GM19025 (cell line): ENCODE measurements at regions not wholly inside any gene's neighbourhood (a gene's known extent, or its start where the extent isn't known, plus 50 kb on each side); places are given as distances from the start of the nearest gene placed in this dataset.

Experiments used
- ATAC-seq: cut with Tn5 transposase; IDR thresholded peaks from one replicate; pipeline ENCODE4 v1.9.1; 2021; ENCODE audit warnings: mild to moderate bottlenecking, low read depth, moderate library complexity; ENCODE audit not compliant: unreplicated experiment

DNA sequence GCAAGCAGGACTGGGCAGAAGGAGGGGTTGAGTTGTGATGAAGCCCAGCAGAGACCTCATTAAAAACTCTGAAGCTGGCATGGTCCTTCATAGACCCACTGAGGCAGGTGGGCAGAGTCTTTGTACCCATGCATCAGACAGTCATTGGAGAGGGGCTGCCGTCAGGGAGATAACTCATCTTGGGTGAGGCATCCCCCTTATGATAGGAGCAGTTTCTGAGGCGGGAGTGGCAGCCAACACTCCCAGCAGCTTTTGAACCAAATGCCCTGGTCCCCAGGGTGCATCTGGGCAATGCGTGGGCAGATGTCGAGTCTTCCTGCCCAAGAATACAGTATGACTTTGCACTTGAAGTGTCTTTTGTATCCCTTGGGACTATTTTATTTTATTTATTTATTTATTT lies 68.1 kb downstream of the HTR5A start:
- no peak for ATAC-seq

DNA sequence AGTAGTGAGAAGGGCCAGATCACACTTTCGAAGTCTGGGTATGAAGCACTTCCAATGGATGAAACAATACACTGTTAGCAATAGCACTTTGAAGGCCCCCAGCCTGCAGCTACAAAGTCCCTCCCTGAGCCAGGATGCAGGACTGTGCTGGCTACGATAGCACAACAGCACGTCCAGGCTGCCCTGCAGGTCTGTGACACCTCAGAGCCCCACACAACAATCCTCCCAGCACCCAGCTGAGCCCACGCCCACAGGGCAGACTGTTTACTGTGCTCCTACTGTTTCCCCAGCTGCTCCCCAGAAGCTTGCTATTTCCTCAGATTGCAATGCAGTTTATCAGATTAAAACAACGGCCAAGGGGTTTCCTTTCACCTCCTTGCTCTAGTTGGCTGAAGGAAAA lies 71.4 kb downstream of the HTR5A start:
- no peak for ATAC-seq

DNA sequence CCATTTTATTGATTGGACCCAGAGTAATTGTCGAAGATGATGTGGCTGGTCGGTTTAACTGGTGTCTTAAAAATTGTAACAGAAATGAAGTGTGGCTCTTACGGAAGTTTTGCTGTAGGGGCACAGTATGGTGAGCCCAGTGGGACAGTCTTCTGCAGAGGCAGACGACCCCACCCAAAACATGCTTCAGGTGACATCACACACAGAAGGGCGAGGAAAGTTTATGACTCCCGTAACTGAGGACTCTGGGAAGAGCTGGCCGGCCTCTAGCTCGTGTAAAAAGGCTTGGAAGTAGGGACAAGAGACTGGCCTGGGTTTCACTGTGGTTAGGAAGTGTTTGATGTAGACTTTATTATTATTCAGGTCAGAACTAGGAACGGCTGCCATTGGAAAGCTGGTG lies 73.3 kb downstream of the HTR5A start:
- no peak for ATAC-seq

DNA sequence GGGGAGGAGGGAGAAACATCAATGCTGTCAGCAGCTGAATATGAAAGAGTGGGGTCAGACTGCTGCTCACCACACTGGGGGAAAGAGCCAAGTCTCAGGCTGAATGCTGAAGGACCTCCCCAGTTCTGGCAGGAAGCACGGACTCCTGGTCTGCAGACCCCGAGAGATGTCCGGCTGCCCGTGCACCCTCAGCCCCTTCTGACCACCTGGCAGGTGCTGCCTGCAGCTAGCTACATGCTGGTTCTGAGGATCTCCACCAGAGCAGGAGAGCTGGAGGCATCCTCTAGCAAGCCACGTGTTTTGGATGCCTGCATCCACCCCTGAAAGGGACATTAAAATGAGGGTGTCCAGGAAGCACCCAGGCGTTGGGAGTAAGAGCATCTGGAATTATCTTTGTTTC lies 74.2 kb downstream of the HTR5A start:
- no peak for ATAC-seq

DNA sequence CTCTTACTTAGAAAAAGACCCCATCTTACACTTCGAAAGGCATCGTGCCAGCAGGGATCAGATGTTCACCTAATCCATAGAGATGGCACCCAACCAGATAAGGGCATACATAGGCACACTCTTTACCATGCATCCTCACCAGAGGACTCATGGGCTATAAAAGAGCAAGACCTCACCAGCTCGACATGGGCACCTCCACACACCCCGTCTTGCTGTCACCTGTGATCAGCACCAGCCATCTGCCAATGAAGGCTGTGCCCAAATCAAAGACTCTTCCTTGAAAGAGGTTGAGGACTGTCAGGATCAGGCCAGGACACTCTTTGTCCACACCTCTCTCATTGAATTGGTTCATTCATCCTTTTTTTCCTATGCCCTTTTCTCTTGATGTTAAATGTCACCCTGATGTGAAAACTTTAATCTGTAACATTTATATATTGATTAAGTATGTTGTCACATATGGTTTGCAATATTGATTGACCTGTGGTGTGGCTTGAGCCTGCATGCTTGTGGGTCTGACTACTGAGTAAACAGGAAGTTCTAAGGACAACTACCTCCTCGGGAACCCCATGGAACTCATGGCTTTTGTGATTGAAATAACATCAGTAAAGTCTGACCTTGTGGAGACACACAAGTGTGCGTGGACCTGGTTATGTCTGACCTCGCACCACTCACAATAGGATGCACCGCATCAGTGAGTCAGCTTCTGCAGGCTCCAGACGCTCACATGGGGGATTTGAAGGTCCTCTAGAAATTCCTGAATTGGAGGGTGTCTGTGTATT lies 75.5 kb downstream of the HTR5A start:
- no peak for ATAC-seq

DNA sequence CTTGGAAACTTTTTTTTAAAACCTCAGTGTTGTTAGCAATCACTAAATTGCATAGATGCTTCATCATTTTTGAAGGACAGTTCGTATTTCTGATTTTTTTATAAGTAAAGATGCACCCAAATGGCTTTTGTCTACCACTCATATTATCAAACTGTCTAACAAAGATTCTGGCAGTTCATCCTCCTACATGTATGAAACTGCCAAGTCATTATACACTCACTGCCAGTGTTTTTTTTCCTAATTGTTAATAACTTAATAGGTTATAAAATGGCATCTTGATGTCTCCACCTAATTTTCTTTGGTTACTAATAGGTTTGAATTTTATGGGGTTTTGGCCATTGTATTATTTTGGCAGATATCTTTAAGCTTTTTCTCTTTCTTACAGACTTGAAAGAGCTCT lies 77.0 kb downstream of the HTR5A start:
- no peak for ATAC-seq

DNA sequence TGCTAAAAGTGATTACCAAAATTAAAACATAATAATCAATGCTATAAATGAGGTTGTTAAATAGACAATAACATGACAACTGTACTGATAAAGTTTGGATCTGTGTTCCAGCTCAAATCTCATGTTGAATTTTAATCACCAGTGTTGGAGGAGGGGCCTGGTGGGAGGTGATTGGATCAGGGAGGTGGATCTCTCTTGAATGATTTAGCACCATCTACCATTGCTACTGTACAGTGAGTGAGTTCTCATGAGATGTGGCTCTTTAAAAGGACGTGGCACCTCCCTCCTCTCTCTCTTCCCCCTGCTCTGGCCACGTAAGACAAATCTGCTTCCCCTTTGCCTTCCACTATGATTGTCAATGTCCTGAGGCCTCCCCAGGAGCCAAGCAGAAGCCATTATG lies 77.5 kb downstream of the HTR5A start:
- ATAC-seq, result no peak

DNA sequence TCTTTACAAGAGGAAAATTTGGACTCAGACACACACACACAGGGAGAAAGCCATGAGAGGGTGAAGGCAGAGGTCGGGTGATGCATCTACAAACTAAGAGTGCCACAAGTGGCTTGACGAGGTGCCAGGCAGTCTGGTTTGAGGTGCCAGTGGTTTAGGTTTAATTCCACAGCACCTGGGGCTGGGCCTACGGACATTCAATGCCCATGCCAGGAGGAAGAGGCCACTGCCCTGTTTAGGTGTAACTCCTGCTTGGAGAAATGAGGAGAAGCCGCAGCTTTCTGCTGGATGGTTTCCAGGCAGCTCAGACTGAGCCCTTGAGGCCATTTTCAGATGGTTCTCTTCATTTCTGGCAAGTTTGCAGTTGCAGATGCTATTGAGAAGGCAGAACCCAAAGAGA lies 83.6 kb downstream of the HTR5A start:
- no peak for ATAC-seq

DNA sequence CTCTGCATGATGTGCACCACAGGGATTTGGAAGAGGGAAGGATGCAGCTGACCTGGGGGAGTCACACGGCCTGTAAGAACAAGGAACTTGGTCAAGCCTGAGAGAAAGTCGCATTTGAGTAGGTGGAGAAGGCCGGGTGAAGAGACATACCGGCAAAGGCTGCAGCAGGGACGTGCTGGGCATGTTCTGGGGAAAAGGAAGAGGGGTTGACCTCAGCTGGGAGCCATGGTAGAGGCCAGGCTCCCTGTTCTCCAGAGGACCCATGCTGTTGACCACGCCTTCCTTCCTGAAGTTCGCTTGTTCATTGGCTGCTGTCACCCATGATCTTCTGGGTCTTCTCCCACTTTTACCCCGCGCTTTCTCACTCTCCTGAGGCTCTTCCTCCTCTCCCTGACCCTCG lies 84.5 kb downstream of the HTR5A start:
- no peak for ATAC-seq

DNA sequence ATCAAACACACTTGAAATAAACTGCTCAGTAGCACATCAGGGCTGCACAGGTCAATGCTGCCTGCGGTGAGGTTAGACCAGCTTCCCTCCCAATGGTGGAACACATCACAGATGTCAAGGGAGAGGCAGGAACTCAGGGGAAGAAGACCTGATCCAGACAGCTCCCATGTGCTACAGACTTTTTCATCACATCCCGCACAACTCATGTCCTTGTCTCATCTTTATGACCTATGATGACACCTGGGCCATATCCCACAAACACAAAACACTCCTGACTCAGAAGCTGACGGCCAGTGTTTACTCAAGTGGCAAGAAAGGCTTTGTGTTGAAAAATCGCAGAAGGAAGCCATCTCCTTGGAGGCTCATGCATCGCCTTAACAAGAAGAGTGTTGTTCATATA lies 91.6 kb downstream of the HTR5A start:
- no peak for ATAC-seq

DNA sequence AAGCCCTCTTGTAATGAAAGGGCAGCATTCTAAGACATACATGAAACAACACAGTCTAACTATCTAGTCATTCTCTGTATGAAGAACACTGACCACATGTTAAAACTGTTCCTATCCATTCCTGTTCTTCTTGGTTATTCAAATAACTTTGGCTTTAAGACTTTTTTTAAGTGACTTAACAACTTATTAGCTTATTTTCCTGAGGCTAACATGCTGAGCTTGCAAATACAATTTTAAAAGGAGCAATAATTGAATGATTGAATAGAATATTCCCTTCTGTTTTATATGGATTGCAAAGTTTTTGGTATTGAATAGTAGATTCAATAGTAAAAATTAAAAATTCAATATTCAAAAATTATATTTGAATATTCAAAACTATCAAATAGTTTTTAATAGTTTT lies 92.3 kb downstream of the HTR5A start:
- no peak for ATAC-seq

DNA sequence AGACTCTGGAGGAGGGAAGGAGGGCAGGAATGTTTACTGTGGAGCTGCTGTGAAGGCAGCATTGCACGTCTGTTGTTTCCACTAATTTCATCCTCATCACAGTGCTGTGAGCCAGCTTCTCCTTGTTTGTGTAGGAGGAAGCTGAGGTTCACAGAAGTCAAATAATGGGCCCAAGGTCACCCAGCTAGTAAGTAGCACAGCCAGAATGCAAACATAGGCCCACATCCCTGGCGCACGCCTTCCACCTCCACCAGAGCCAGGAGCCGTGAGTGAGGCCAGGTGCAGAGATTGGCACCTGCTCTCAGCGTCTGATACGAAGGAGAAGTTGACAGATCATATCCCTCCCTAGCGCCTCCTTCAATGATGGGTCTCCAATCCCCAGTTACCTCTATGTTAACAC lies 93.6 kb downstream of the HTR5A start:
- no peak for ATAC-seq

DNA sequence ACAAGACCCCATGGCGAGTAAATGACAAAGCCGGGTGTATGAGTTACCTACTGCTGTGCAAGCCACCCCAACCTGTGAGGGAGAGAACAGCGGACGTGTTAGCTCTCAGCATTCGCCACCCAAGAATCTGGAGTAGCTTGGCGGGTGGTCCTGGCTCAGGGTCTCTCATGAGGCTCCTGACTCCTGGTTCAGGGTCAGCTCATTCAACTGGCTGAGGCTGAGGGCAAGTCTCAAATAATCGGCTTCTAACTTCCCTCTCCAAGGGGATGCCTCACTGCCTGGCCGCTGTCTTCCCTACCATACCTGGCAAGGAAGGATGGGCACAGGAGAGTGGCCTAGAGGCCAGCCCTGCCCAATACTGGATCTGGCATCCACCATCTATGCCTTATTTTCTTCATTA lies 94.2 kb downstream of the HTR5A start:
- ATAC-seq, result no peak

DNA sequence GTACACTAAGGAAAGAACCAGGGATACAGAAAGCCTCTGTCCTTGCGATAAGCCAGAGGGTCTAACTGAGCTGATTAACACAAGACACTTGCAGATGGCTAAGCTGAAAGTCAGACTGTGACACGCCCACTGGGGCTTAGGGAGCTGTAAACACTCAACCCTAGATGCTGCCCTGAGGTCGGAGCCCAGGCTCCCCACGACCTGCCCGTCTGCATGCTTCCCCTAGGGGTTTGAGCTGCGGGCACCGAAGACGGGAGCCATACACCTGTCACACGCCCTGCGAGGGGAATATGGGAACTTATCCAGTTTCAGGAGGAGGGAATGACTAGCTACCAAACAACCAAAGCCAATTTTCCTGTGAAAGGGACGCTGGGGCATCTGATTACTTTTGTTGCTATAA lies 96.0 kb downstream of the HTR5A start:
- no peak for ATAC-seq

DNA sequence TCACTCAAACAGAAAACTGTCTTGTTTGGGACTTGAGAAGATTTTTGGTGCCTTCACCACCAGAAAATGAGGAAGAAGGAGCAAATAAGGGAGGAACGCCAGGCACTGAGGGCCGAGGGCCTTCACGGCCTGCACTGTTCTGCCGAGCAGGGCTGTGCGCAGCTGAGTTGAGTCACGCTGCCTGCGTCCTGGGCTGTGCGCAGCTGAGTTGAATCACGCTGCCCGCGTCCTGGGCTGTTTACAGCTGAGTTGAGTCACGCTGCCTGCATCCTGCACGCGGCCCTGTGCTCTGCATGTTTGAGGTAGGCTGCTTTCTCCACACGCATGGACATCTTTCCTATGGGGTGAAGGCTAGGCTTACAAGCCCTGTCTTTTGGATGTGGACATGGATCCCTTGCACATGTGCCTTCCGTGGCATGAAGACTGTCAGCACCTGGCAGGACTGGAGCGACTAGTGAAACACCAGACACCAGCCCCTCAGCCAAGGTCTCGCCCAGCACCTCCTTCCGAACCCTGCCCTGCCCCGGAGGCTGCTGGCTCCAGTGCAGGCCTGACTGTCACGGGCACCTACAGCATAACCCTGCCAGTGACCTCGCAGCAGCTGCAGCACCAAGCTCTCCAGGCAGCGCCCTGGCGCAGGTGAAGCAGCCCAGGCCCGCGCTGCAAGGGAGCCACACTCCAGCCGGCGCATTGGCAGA lies 96.7 kb downstream of the HTR5A start:
- ATAC-seq, result no peak

DNA sequence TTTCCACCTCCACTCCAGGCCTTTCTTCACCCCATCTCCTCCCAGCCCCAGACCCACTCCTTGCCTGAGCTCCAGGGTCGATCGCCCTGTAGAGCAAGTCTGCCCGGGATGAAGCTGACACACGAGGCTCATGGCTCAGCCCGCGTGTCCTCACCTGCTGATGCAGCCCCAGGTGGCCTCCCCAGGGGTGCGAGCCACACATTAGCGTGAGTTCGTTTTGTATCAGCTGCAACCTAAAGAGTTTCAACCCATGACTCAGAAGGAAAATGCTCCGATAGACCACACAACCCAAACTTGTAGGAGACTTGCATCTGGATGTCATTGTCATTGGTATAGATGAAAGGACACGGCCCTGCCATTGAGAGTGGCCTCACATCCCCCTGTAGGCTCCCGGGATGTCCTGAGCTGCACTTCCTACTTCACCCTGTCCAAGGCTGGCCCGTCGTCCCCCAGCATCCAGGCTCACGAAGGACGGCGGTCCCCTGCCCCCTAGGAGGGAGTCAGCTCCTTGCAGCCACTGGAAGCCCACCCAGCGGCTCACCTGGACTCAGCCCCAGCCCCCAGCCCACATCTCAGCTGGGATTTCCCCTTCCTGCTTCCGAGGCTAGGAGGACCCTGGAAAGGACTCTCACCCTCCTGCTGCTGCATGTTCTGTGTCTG lies 97.7 kb downstream of the HTR5A start:
- no peak for ATAC-seq

DNA sequence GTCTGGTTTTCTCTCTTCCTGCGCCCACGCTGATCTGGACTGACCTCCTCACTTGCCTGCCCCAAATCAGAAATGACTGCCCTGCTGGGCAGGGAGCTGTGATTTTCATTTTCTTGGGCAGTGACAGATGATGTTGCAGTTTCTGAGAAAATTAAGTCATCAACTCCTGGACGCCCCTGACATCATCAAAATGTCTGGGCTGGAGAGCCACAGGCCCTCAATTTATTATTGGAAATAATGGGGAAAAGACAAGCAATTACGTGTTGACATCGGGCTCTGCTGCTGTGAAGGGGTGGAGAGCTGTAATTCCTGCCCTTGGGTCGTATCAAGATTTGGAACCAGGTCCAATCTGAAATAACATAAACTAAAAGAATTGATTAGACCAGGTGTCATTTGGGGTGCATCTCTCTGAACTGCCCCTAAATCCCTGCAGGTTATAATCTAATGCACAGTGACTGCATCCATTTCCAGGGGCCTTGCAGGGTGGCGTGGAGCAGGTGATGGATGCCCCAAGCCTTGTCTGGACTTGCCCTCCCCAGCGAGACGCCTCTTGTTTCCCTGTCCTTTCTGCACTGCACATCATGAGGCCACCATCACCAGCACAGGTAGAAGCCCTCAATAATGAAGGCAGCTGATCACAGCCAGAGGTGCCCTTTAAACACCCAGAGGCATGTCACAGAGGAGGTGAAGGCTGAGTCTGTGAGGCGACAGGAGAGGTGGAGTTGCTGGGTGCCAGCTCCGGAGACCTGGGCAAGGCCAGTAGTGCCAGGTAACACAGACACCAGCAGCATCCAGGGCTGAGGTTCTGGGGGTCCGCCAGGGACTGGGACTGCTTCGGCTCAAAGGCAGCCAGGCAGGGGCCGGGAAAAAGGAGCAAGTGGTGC lies 98.7 kb downstream of the HTR5A start:
- no peak for ATAC-seq

DNA sequence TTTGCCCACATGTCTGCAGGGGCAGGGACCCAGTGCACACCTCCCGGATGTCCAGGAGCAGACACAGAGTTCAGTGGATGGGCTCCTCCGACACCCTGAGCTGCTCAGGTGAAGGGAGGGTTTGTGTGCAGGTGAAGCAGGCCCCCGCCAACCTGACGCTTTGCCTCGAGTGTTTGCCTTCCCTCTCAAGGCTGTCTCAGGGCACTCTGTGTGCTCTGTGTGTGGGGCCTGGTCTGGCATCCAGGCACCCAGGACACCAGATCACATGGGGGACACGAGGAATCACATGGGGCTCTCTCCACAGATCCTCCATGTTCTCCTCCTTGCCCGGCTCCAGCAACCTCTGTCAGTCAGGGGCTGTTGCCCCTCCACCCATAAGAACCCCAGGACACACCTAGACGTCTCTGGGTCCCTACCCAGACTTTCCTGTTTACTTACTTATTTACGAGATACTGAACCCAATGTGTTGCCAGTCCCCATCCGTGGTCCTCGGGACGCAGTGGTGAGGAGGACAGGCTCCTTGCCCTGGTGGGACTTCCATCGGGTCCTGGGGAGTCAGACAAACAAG lies 99.5 kb downstream of the HTR5A start:
- ATAC-seq, result no peak

DNA sequence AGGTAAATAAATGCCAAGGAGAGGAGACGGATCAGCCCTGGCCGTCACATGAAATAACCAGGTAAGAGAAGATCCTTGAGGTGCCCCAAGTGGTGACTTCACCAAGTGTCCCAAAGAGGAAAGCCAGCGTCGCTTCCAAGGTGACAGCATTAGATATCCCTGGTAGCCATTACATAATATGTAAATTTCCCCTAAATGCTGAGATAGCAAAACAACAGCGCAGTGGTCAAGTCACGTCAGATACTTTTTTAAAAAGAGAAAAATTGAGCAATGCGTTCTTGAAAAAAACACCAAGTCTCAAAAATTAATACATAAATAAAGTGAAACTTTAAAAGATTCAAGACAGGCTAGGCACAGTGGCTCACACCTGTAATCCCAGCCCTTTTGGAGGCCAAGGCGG lies 100.2 kb downstream of the HTR5A start:
- ATAC-seq, result no peak

DNA sequence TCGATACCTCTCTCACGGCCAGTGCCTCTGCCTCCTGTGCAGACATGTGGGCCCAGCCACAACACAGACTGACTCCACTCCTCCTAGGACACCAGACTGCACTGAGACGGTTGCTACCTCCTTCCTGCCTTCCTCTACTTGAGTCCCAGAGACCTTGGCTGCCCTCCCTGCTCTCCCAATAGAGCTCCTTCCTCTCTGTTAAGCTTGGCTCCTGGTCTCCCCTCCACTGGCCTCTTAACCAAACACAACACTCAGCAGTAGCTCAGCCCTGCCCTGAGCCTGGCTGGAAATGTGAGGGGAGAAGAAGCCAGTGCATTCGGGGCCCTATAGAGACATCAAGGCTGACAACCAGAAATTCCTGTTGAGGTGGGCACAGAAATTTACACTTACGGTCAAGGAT lies 102.0 kb downstream of the HTR5A start:
- ATAC-seq, result no peak

DNA sequence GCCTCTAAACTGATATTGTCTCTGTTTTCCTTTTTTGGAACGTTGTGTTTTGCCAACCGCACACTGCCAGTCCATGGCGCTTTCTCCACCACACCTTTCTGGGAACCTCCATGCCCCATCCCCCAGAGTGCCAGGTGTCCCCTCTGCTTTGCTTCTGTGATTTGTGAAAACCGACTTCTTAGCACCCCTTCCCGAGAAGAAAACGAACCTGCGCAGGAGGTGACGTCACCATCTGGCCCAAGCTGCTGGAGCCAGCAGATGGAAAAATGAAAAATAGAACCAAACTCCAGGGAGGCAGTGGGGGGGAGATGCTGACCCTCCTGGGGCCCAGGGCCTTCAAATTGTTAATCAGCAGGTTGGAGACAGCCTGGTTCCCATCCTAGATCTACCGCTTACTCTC lies 103.8 kb downstream of the HTR5A start:
- no peak for ATAC-seq
